GM12891 (cell line): ENCODE measurements at regions not wholly inside any gene's neighbourhood (a gene's known extent, or its start where the extent isn't known, plus 50 kb on each side); places are given as distances from the start of the nearest gene placed in this dataset.

Source experiments
- DNase-seq: peaks from one replicate; pipeline ENCODE4 v3.0.0; 2011; ENCODE audit warnings: low spot score; ENCODE audit not compliant: insufficient read length
- FAIRE-seq: peaks from 2 replicates; lab custom pipeline; 2011; peaks lifted over from hg19 to GRCh38; lab: Jason Lieb, UNC
- PAX5 ChIP-seq: IDR thresholded peaks from 2 replicates; pipeline ENCODE4 v1.6.1; 2011; ENCODE audit warnings: low read length, moderate library complexity, mild to moderate bottlenecking; ENCODE audit not compliant: insufficient read depth, severe bottlenecking
- POLR2A ChIP-seq: IDR thresholded peaks from 2 replicates; pipeline ENCODE4 v1.6.1; 2011; ENCODE audit warnings: low read depth, low read length, control low read depth
- POLR2AphosphoS5 ChIP-seq: IDR thresholded peaks from 2 replicates; pipeline ENCODE4 v1.6.1; 2011; ENCODE audit warnings: low read depth, low read length, control low read depth
- POU2F2 ChIP-seq: IDR thresholded peaks from 2 replicates; pipeline ENCODE4 v1.6.1; 2011; ENCODE audit warnings: low read depth, mild to moderate bottlenecking, control low read depth, low read length, moderate library complexity
- SPI1 ChIP-seq: IDR thresholded peaks from 2 replicates; pipeline ENCODE4 v1.6.1; 2011; ENCODE audit warnings: low read depth, low read length, control low read depth
- TAF1 ChIP-seq: IDR thresholded peaks from 2 replicates; pipeline ENCODE4 v1.6.1; 2011; ENCODE audit warnings: low read depth, low read length, control low read depth

DNA sequence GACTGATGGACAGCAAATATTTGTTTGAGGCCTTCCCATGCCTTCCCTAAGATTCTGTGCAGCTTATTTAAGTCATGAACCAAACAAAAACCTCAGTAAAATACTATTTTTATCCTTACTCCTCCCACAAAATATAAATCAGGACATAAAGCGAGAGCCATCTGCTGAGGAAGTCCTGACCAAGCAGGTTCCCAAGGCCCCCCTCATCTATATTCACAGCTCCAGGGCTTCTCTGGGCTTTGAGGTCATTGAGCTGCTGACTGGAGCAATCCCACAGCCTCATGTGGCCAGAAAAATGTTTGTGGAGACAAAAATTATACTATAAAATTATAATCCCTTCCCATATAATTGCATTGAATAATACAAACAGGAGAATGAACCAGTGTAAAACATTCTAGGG is 846.2 kb downstream of the ADGRL2 start:
- TF ChIP-seq TAF1 (no peak), SPI1 (no peak), POLR2A (no peak), POLR2AphosphoS5 (no peak), POU2F2 (no peak), PAX5 (no peak)
- FAIRE-seq (no peak), DNase-seq (no peak)

- no peak for FAIRE-seq
Measured at GRCh38 chr1:82646336-82646735, 845.6 kb downstream of the ADGRL2 start.

GRCh38 chr1:82644186-82644915 is 843.6 kb downstream of the ADGRL2 start:
- FAIRE-seq (no peak), DNase-seq (no peak)
- no peak for TF ChIP-seq TAF1
- TF ChIP-seq SPI1 = no peak
- TF ChIP-seq POLR2AphosphoS5 = no peak
- TF ChIP-seq POLR2A = no peak
- TF ChIP-seq POU2F2 = no peak
- no peak for TF ChIP-seq PAX5

More at GRCh38 chr1:82646336-82646735, 845.6 kb downstream of the ADGRL2 start:
- TF ChIP-seq POU2F2 (no peak), PAX5 (no peak), SPI1 (no peak), POLR2AphosphoS5 (no peak), TAF1 (no peak), POLR2A (no peak)
- no peak for DNase-seq

- no peak for TF ChIP-seq POLR2AphosphoS5
- TF ChIP-seq POU2F2 = no peak
- no peak for TF ChIP-seq SPI1
- no peak for TF ChIP-seq PAX5
- no peak for TF ChIP-seq TAF1
- no peak for TF ChIP-seq POLR2A
- DNase-seq (no peak), FAIRE-seq (no peak)
Measured at GRCh38 chr1:82640352-82640751, 839.6 kb downstream of the ADGRL2 start.

DNA sequence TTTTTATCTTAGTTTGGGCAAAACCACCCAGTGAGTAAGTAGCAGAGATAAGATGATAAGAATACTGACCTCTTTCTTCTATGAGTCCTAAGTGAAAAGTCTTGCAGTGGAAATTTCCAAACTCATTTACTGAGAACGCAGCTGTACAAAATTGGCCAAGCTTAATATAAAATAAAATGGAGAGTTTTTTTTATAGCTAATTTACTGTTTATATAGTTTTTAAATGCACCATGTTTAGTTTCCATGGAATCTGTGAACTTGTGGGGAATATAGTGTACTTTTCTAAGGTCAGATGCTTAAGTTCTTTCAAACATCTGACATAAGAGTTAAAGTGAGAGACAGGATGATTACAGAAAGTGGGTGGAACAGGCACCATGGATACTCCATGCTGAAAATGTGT is 833.5 kb downstream of the ADGRL2 start:
- TF ChIP-seq POU2F2 (no peak), TAF1 (no peak), PAX5 (no peak), POLR2A (no peak), POLR2AphosphoS5 (no peak), SPI1 (no peak)
- DNase-seq (no peak), FAIRE-seq (no peak)

- FAIRE-seq (no peak), DNase-seq (no peak)
- no peak for TF ChIP-seq POU2F2
- no peak for TF ChIP-seq POLR2A
- no peak for TF ChIP-seq SPI1
- no peak for TF ChIP-seq TAF1
- TF ChIP-seq POLR2AphosphoS5 = no peak
- TF ChIP-seq PAX5 = no peak
Measured at GRCh38 chr1:82632155-82632554, 831.4 kb downstream of the ADGRL2 start.

DNA sequence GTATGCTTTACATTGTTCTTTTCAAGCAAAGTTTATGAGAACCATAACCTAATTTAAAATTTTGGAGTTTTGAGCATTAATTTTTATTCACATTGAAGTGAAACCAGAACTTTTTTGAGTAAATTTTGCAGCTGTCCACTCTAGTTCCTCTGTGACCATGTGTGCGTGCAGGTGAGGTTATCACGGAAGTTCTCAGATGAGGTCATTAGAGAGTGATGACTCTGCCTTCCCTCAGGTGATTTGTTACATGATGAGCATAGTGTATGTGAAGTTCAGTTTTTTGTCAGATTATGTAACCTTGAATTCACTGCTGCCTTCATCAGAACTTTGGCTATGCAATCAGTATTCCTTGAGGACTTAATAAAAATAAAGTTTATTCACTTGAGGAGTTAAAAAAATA is 828.2 kb downstream of the ADGRL2 start:
- no peak for DNase-seq
- no peak for FAIRE-seq
- TF ChIP-seq POLR2A (no peak), TAF1 (no peak), POU2F2 (no peak), SPI1 (no peak), PAX5 (no peak), POLR2AphosphoS5 (no peak)

- TF ChIP-seq PAX5 (no peak), TAF1 (no peak), POLR2A (no peak), POLR2AphosphoS5 (no peak), SPI1 (no peak), POU2F2 (no peak)
- no peak for FAIRE-seq
- no peak for DNase-seq
Measured at GRCh38 chr1:82625537-82625936, 824.8 kb downstream of the ADGRL2 start.

- TF ChIP-seq SPI1 (no peak), PAX5 (no peak), TAF1 (no peak), POU2F2 (no peak), POLR2A (no peak), POLR2AphosphoS5 (no peak)
- FAIRE-seq (no peak), DNase-seq (no peak)
Measured at GRCh38 chr1:82621076-82621475, 820.3 kb downstream of the ADGRL2 start.

- TF ChIP-seq TAF1 (no peak), POLR2AphosphoS5 (no peak), POLR2A (no peak), PAX5 (no peak), POU2F2 (no peak), SPI1 (no peak)
- FAIRE-seq (no peak), DNase-seq (no peak)
Measured at GRCh38 chr1:82614090-82614489, 813.4 kb downstream of the ADGRL2 start.
